Mucosa of rectum (tissue), 2 donors: ENCODE measurements at regions not wholly inside any gene's neighbourhood (a gene's known extent, or its start where the extent isn't known, plus 50 kb on each side); places are given as distances from the start of the nearest gene placed in this dataset.

Experiments used
- H3K27ac ChIP-seq, 2 donors: one replicate each; pipeline ENCODE4 v1.7.0; 2013; ENCODE audit warnings: inconsistent platforms in 2 of 2, low read depth in 2 of 2, low read length in 2 of 2
- H3K27me3 ChIP-seq, 2 donors: one replicate each; pipeline ENCODE4 v1.7.0; 2013; ENCODE audit warnings: low read length in 2 of 2; ENCODE audit not compliant: control insufficient read depth in 2 of 2, insufficient read depth in 2 of 2
- H3K36me3 ChIP-seq, 2 donors: one replicate each; pipeline ENCODE4 v1.7.0; 2013; ENCODE audit warnings: low read length in 2 of 2; ENCODE audit not compliant: control insufficient read depth in 2 of 2, insufficient read depth in 2 of 2
- H3K4me1 ChIP-seq, 2 donors: one replicate each; pipeline ENCODE4 v1.7.0; 2013; ENCODE audit warnings: low read length in 2 of 2, mild to moderate bottlenecking in 1 of 2; ENCODE audit not compliant: control insufficient read depth in 2 of 2, insufficient read depth in 2 of 2
- H3K4me3 ChIP-seq, 2 donors: one replicate each; pipeline ENCODE4 v1.7.0; 2013; ENCODE audit warnings: low read length in 2 of 2
- H3K9ac ChIP-seq, 2 donors: one replicate each; pipeline ENCODE4 v1.7.0; 2013; ENCODE audit warnings: low read length in 2 of 2, low read depth in 1 of 2, mild to moderate bottlenecking in 1 of 2
- H3K9me3 ChIP-seq, 2 donors: one replicate each; pipeline ENCODE4 v1.7.0; 2013; ENCODE audit warnings: low read length in 2 of 2; ENCODE audit not compliant: control insufficient read depth in 2 of 2
- donor health status: healthy.
- donor health status: Normal muscosa, but diverticular disease.

DNA sequence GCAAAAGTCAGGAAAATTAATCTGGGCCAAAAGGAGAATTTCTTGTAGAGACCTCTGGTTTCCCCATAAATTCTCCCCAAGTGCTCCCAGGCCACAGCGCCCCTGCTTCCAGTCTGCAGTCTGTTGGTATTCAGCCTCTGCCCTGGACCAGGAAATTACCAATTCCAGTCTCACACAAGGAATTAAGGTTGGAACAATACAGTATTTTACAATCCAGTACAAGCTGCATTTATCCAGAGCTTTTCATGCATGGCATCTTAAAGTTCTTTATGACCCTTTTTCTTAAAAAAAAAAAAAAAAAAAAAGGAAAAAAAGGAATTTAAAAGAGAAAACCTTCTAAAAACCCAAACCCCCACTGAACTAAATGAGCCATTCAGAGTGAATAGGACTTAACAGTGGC lies 139.6 kb upstream of the RANBP3L start:
- Histone ChIP-seq H3K9me3 (no peaks in the 10 kb centered on the region), H3K36me3 (no peaks in the 10 kb centered on the region), H3K9ac (no peak overlapping the region), H3K27me3 (no peaks in the 10 kb centered on the region), H3K4me3 (no peak overlapping the region), H3K27ac (no peak overlapping the region), H3K4me1 (no peaks in the 10 kb centered on the region)

DNA sequence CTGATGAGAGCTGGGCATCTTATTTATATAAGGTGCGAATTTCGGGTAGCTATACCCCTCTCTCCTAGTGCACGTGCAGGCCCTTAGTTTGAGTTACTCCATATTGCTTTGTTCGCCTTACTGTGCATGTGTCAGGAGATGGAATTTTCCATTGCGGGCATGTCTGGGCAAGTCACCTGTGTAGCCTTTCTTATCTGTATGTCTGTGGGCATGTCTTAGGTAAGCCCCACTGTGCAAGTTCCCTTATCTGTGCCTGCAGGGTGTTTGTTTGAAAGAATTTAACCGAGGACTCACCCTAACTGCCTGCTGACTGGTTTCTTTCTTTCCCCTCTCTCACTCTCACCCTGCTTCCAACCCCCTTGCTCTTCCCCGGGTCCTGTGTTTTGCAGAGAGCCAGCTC lies 140.7 kb upstream of the RANBP3L start:
- no peak overlapping the region for H3K27ac ChIP-seq
- no peaks in the 10 kb centered on the region for H3K9me3 ChIP-seq
- H3K36me3 ChIP-seq: no peaks in the 10 kb centered on the region
- H3K4me3 ChIP-seq: no peak overlapping the region
- no peak overlapping the region for H3K9ac ChIP-seq
- no peaks in the 10 kb centered on the region for H3K27me3 ChIP-seq
- no peaks in the 10 kb centered on the region for H3K4me1 ChIP-seq

DNA sequence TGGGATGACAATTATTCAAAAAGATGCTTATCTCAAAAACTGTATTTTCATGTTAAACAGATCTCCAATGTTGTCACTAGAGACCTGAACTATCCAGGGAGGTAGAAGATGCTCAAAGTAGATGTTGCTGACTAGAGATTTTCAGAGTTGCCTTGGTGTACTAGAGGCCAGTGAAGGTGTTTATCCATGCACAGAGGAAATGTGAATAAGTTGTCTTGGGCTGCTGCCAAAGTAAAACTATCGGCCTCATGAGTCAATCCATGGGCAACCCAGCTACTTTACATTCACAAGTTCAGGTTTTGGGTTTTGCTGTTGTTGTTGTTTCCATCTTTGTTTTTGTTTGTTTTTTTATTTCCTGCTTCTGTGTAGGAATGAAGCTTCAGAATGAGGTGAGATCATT lies 141.1 kb upstream of the RANBP3L start:
- Histone ChIP-seq H3K4me1 (no peaks in the 10 kb centered on the region), H3K9me3 (no peaks in the 10 kb centered on the region), H3K27ac (no peak overlapping the region), H3K9ac (no peak overlapping the region), H3K4me3 (no peak overlapping the region), H3K36me3 (no peaks in the 10 kb centered on the region), H3K27me3 (no peaks in the 10 kb centered on the region)

DNA sequence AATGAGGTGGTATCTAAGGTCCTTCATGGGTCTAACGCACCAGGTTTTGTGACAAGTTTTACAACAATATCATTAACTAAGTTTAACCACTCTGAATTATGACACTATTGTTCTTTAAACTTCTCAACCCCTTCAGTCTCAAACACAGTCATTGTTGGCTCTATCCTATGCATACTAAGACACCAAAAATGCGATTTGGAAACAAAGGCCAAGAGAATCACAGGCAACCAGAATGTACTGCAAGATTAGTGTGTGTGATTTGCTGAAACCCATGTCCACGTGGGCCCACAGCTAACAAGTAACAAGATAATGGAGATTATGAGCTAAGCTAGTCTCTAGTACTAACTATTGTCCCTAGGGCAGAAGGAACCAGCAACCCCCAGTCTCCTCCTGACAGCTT lies 142.2 kb upstream of the RANBP3L start:
- H3K4me3 ChIP-seq: no peak overlapping the region
- H3K36me3 ChIP-seq: no peaks in the 10 kb centered on the region
- H3K9ac ChIP-seq: no peak overlapping the region
- no peaks in the 10 kb centered on the region for H3K27me3 ChIP-seq
- no peaks in the 10 kb centered on the region for H3K9me3 ChIP-seq
- H3K4me1 ChIP-seq: no peaks in the 10 kb centered on the region
- no peak overlapping the region for H3K27ac ChIP-seq

DNA sequence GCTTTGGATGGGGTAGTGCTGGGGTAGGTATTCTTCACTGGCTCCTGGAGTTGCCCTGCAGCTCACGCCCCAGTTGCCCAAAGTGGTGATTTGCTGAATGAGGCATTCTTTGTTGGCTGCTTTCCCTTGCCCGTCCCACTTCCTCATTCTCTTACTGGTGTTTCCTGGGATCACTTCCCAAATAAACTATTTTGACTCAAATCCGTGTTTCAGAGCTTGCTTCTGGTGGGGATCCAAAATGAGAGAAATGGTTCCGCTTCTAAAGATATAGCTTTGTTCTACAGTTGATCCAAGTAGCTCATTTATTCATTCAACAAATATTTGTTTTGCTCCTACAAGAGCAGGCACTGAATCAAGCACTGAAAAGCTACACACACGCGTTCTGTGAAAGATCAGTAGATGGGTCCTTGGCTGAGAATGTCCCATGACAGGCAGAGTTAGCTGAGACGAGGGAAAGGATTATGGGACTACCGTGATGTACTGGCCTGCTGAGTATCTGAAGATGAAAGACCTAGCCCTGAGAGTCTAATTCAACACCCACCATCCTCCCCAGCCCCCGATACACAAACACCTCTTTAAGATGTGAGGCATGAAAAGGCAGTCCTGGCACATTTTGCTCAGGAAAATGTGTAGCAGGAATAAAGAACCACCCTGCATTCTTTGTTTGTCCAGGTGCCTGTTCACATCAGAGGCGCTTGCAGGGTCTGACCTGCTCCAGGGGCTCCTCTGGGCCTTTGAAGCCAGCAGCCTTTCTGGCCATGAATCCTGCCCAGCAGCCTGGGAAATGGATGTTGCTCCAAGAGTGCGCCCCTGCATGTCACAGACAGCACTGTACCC lies 143.1 kb upstream of the RANBP3L start:
- H3K9me3 ChIP-seq: no peaks in the 10 kb centered on the region
- H3K27me3 ChIP-seq: no peaks in the 10 kb centered on the region
- no peak overlapping the region for H3K9ac ChIP-seq
- H3K4me3 ChIP-seq: no peak overlapping the region
- H3K4me1 ChIP-seq: no peaks in the 10 kb centered on the region
- H3K27ac ChIP-seq: no peak overlapping the region
- H3K36me3 ChIP-seq: no peaks in the 10 kb centered on the region

DNA sequence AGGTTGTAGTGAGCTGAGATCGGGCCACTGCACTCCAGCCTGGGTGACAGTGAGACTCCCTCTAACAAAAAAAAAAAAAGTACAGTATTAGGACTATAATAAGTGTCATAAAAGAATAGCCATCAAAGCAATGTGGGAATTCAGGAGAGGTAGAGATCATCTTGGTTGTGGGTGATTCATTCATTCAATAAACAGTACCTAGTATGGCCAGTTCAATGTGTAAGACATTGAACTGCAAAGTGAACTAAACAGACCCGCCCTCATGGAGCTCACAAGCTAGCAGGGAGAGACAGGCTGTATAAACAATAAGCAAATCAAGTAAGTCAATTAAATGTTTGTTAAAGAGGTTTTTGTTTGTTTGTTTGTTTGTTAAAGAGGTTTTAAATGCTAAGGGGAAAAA lies 146.1 kb upstream of the RANBP3L start:
- no peak overlapping the region for H3K4me3 ChIP-seq
- no peaks in the 10 kb centered on the region for H3K27me3 ChIP-seq
- H3K27ac ChIP-seq: no peak overlapping the region
- no peaks in the 10 kb centered on the region for H3K4me1 ChIP-seq
- no peak overlapping the region for H3K9ac ChIP-seq
- no peaks in the 10 kb centered on the region for H3K36me3 ChIP-seq
- H3K9me3 ChIP-seq: no peaks in the 10 kb centered on the region

DNA sequence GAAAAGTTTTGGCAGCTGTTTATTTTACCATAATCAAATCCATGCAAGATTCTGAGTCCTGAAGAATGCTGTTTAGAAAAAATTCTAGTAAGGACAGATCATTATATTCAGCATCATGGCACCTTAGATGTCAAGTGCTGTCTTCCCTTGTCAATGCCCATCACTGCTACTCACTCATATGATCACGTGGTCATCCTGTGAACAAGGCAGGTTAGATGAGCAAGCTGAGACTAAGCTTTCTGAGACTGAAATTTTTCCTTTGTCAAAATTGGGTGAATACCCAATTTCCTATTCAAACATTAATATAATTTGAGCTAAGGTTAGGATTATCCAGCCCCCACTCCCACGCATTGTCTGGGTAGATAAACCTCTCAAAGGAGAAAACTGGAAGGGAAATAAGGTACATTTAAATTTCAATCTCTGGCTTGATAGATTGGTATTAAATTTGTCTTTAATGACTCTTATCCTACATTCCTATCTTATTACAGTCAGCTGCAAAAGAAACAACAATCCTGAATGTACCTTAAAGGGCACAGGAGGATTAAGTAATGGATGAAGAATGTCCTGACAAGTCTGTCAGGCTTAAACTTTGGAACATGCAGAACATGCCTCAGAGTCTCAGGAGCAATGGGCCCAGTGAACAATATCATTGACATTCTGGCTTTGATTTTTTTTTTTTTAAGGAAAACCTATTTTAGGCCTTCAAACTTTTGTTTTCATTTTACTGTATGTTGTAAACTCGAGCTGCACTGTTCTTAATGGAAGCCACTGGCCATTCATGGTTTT lies 148.7 kb upstream of the RANBP3L start:
- H3K9me3 ChIP-seq: no peaks in the 10 kb centered on the region
- H3K4me1 ChIP-seq: no peaks in the 10 kb centered on the region
- H3K9ac ChIP-seq: no peak overlapping the region
- H3K27ac ChIP-seq: no peak overlapping the region
- H3K36me3 ChIP-seq: no peaks in the 10 kb centered on the region
- H3K27me3 ChIP-seq: no peaks in the 10 kb centered on the region
- H3K4me3 ChIP-seq: no peak overlapping the region

DNA sequence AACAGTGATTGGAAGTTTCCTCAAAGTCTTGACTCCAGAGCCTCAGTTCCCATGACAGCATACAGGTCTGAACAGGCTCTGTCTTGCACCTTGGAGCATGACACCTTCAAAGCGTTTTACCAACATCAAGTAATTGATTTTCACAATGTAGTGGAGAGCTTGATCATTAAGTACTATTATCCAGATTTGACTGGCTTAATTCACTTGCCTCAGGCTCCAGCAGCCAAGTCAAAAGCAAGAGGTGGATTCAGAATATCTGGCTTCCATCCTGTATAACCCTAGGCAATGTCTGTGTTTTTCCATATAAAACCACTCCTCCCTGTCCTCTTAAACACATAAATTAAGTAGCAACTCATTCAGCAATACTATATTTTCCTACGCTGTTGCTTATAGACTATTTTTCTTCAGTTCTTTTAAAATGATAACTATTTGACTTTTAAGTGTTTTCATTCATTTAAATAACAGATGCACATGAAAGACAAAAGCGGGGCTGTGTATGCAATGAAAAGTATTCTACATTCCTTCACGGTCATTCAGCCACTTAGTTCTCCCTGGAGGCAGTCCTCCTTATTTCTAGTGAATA lies 150.8 kb upstream of the RANBP3L start:
- H3K27me3 ChIP-seq: no peaks in the 10 kb centered on the region
- H3K27ac ChIP-seq: no peak overlapping the region
- no peaks in the 10 kb centered on the region for H3K36me3 ChIP-seq
- no peak overlapping the region for H3K4me3 ChIP-seq
- H3K4me1 ChIP-seq: no peaks in the 10 kb centered on the region
- no peaks in the 10 kb centered on the region for H3K9me3 ChIP-seq
- H3K9ac ChIP-seq: no peak overlapping the region

DNA sequence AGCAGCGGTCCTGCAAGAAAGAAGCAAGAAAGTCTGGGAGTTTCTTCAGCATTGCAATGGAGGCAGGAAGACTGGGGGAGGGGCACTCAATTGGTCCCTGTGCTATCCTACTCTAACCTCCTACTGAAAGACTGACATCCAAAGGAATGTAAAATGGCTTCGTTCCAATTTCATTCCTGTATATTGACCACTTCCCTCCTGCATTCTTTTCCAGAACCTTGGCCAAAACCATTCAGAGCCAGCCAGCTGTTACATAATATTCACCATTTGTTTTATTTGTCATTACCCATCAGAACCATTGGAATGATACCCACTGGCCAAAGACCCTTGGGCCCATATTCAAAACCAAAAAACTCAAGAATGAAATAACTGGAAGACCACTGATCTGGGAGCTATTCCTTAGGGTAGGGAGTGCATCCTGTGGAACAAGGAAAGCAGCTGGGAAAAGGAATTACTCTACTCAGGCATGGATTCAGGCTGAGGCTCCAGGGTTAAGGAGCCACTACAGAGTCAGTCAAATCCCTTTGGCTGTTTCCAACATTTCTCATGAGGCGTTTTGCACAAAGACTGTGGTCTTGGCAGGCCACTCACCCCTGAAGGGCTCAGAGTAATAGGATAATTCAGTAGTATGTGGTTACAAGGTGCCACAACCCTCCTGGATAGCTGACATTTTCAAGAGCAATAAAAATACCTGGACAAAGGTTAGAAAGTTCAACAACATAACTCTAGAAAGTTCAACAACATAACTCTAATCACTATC lies 148.7 kb upstream of the SLC1A3 start:
- no peaks in the 10 kb centered on the region for H3K4me1 ChIP-seq
- H3K4me3 ChIP-seq: no peak overlapping the region
- no peak overlapping the region for H3K9ac ChIP-seq
- no peaks in the 10 kb centered on the region for H3K9me3 ChIP-seq
- no peaks in the 10 kb centered on the region for H3K27me3 ChIP-seq
- no peak overlapping the region for H3K27ac ChIP-seq
- H3K36me3 ChIP-seq: no peaks in the 10 kb centered on the region

DNA sequence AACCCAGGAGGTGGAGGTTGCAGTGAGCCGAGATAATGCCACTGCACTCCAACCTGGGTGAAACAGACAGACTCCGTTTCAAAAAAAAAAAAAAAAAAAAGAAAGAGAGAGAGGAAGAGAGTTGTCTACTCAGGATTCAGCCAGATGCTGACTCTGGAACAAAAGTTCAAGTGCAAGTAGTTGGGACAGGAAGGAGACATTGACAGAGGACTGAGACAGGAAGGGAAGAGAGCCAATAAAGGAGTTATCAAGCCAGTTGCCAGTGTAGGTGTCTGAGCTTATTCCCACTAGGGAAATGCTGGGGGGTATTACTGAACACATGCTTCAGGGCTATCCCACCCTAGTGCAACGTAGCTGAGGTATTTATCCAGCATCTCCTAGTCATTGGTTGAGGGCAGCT lies 147.7 kb upstream of the SLC1A3 start:
- Histone ChIP-seq H3K27me3 (no peaks in the 10 kb centered on the region), H3K27ac (no peak overlapping the region), H3K4me3 (no peak overlapping the region), H3K9ac (no peak overlapping the region), H3K36me3 (no peaks in the 10 kb centered on the region), H3K4me1 (no peaks in the 10 kb centered on the region), H3K9me3 (no peaks in the 10 kb centered on the region)
